Osteocyte (in vitro differentiated cells): ENCODE measurements at regions not wholly inside any gene's neighbourhood (a gene's known extent, or its start where the extent isn't known, plus 50 kb on each side); places are given as distances from the start of the nearest gene placed in this dataset.
A peak's percentile ranks its signal among the peaks of the same experiment; 100 is the strongest.

Experiments used
- DNase-seq: peaks from one replicate; pipeline ENCODE4 v3.0.0; 2021; ENCODE audit warnings: mixed read lengths; ENCODE audit not compliant: unreplicated experiment; ENCODE audit errors: extremely low spot score
- H3K27ac Mint-ChIP-seq: one replicate; pipeline ENCODE4 v1.8.0; 2021; ENCODE audit warnings: mild to moderate bottlenecking, mixed read lengths; ENCODE audit not compliant: unreplicated experiment
- H3K27me3 Mint-ChIP-seq: one replicate; pipeline ENCODE4 v1.8.0; 2021; ENCODE audit warnings: mixed read lengths; ENCODE audit not compliant: unreplicated experiment
- H3K36me3 Mint-ChIP-seq: one replicate; pipeline ENCODE4 v1.8.0; 2021; ENCODE audit warnings: mixed read lengths; ENCODE audit not compliant: unreplicated experiment
- H3K4me1 Mint-ChIP-seq: one replicate; pipeline ENCODE4 v1.8.0; 2021; ENCODE audit warnings: mixed read lengths; ENCODE audit not compliant: unreplicated experiment
- H3K4me3 Mint-ChIP-seq: one replicate; pipeline ENCODE4 v1.8.0; 2021; ENCODE audit warnings: mild to moderate bottlenecking, moderate library complexity, mixed read lengths; ENCODE audit not compliant: unreplicated experiment
- H3K9me3 Mint-ChIP-seq: one replicate; pipeline ENCODE4 v1.8.0; 2021; ENCODE audit warnings: mixed read lengths; ENCODE audit not compliant: unreplicated experiment
- CTCF ChIP-seq: fragments of 200-600 bp; sonication (generic); IDR thresholded peaks from 2 replicates; pipeline ENCODE4 v1.5.0; 2021; ENCODE audit warnings: antibody characterized with exemption, mild to moderate bottlenecking, moderate library complexity

- Mint-ChIP-seq H3K27me3 (no peaks in the 10 kb centered on the region), H3K4me3 (no peak overlapping the region), H3K27ac (no peak overlapping the region), H3K4me1 (peaks cover 13% of the 10 kb centered on the region), H3K9me3 (no peaks in the 10 kb centered on the region), H3K36me3 (peaks cover 66% of the 10 kb centered on the region)
- DNase-seq = no peak
- no peak for TF ChIP-seq CTCF
Observed at GRCh38 chr14:95449131-95449530, 67.3 kb downstream of the SYNE3 start.

DNA sequence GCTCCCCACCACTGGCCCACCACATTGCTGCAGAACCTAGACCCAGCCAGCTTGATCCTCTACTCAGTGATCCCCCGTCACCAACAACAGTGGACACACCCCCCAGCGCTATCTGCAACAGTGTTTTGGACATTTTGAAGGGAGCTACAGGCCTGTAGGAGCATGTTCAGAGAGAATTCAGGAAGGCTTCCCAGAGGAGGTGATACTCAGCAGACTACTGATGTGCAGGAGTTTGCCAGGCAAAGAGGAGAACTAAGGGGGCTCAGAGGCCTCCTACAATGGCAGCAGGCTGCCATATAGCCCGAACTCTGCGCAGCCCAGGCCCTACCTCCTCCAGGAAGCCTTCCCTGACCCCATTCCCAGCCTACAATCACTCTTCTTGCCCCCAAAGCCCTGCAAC is 70.0 kb downstream of the SYNE3 start:
- H3K9me3 Mint-ChIP-seq = no peaks in the 10 kb centered on the region
- peaks cover 29% of the 10 kb centered on the region for H3K4me1 Mint-ChIP-seq
- TF ChIP-seq CTCF = no peak
- peaks cover 61% of the 10 kb centered on the region for H3K36me3 Mint-ChIP-seq
- no peak overlapping the region for H3K27ac Mint-ChIP-seq
- no peaks in the 10 kb centered on the region for H3K27me3 Mint-ChIP-seq
- no peak overlapping the region for H3K4me3 Mint-ChIP-seq
- no peak for DNase-seq

GRCh38 chr14:95445676-95446075 is 70.8 kb downstream of the SYNE3 start:
- Mint-ChIP-seq H3K36me3 (peaks cover 55% of the 10 kb centered on the region), H3K4me3 (no peak overlapping the region), H3K27ac (no peak overlapping the region), H3K27me3 (no peaks in the 10 kb centered on the region), H3K4me1 (peaks cover 30% of the 10 kb centered on the region), H3K9me3 (no peaks in the 10 kb centered on the region)
- DNase-seq = no peak
- no peak for TF ChIP-seq CTCF

GRCh38 chr14:95445161-95445560 is 71.3 kb downstream of the SYNE3 start:
- Mint-ChIP-seq H3K27ac (no peak overlapping the region), H3K9me3 (no peaks in the 10 kb centered on the region), H3K27me3 (no peaks in the 10 kb centered on the region), H3K4me3 (no peak overlapping the region), H3K4me1 (peaks cover 35% of the 10 kb centered on the region), H3K36me3 (peaks cover 56% of the 10 kb centered on the region)
- no peak for DNase-seq
- TF ChIP-seq CTCF = no peak

DNA sequence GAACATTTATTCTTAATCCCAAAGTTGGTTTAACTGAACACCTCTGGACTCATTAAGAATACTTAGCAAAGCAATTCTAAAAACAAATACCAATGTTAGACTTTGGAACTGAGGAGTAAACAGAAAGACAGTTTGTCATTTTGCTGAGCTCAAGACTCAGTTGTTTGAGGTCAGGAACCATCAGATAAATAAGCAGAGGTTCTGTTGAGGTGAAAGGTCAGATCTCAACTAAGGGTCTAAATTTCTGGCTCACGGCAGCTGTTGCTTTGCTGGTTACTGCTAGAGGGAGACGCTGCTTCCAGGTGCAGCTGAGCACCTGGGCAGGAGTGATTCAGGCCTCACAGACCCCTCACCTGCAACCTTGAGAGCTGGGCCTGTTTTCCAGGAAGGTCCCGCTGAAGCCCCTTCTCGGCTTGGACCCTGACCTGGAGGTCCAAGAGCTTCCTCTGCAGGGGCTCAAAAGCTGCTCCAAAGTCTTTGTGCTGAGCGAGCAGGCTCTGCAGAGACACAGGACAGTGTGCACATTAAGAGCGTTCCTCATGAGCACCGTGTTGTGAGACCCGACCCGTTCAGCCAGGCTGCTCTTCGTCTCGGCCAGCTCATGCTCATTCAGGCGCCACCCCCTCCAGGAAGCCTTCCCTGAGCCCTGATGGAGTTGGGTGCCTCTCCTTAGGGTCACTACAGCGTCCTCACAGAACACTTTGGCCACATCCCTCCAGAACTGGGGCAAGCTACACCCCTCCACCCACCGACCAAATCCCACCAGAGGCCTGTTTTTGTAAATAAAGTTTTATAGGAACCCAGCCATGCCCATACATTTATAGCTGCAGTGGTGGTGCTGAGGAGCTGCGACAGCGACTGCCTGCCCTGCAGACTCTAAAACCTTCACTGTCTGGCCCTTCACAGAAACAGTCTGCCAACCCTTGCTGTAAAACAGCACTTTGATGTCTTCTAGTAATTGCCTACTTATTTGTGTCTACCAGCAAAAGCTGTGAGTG is 72.0 kb downstream of the SYNE3 start:
- no peak for TF ChIP-seq CTCF
- H3K4me3 Mint-ChIP-seq = no peak overlapping the region
- H3K27ac Mint-ChIP-seq = peak overlapping the region; percentile 34
- H3K4me1 Mint-ChIP-seq = peaks cover 39% of the 10 kb centered on the region
- peaks cover 54% of the 10 kb centered on the region for H3K36me3 Mint-ChIP-seq
- no peak for DNase-seq
- H3K27me3 Mint-ChIP-seq = no peaks in the 10 kb centered on the region
- no peaks in the 10 kb centered on the region for H3K9me3 Mint-ChIP-seq
